Natural killer cell (primary cell): ENCODE measurements at regions not wholly inside any gene's neighbourhood (a gene's known extent, or its start where the extent isn't known, plus 50 kb on each side); places are given as distances from the start of the nearest gene placed in this dataset.

Experiments used
- ATAC-seq, 3 donors: fragments of 150-1000 bp in 2 of 3; fragments of 200-7000 bp in 1 of 3; cut with Tn5 transposase; 1 replicate in 1 of 3; 2 replicates in 2 of 3; pipeline ENCODE4 v1.10.0; 2021; ENCODE audit warnings: mild to moderate bottlenecking in 2 of 3, moderate library complexity in 2 of 3
- DNase-seq, 2 donors: peaks; one replicate each; pipeline versions ENCODE4 v3.0.0 to v3.0.0-alpha.2; 2013 to 2021; ENCODE audit warnings: mixed read lengths in 1 of 2
- H3K27ac ChIP-seq: one replicate; pipeline ENCODE4 v1.5.1; 2013; ENCODE audit warnings: mild to moderate bottlenecking, low read length
- H3K27me3 ChIP-seq: one replicate; pipeline ENCODE4 v1.6.1; 2013; ENCODE audit warnings: low read length; ENCODE audit not compliant: control insufficient read depth, insufficient read depth
- H3K36me3 ChIP-seq: one replicate; pipeline ENCODE4 v1.6.1; 2013; ENCODE audit warnings: low read length; ENCODE audit not compliant: control insufficient read depth, insufficient read depth
- H3K4me1 ChIP-seq: one replicate; pipeline ENCODE4 v1.6.1; 2013; ENCODE audit warnings: low read length; ENCODE audit not compliant: control insufficient read depth, insufficient read depth
- H3K4me3 ChIP-seq: one replicate; pipeline ENCODE4 v1.5.1; 2013; ENCODE audit warnings: low read length
- H3K9me3 ChIP-seq: one replicate; pipeline ENCODE4 v1.6.1; 2013; ENCODE audit warnings: low read length; ENCODE audit not compliant: control insufficient read depth, insufficient read depth
- H3K27ac Mint-ChIP-seq, 2 donors: one replicate each; pipeline ENCODE4 v1.8.0; 2022; ENCODE audit warnings: mild to moderate bottlenecking in 2 of 2, mixed read lengths in 2 of 2, moderate library complexity in 1 of 2
- H3K27me3 Mint-ChIP-seq, 2 donors: one replicate each; pipeline ENCODE4 v1.8.0; 2022; ENCODE audit warnings: low read depth in 2 of 2, mixed read lengths in 2 of 2
- H3K36me3 Mint-ChIP-seq: one replicate; pipeline ENCODE4 v1.8.0; 2022; ENCODE audit warnings: mixed read lengths
- H3K4me1 Mint-ChIP-seq, 2 donors: one replicate each; pipeline ENCODE4 v1.8.0; 2022; ENCODE audit warnings: mixed read lengths in 2 of 2
- H3K4me3 Mint-ChIP-seq: one replicate; pipeline ENCODE4 v1.8.0; 2022; ENCODE audit warnings: mild to moderate bottlenecking, moderate library complexity, mixed read lengths
- H3K9me3 Mint-ChIP-seq, 2 donors: one replicate each; pipeline ENCODE4 v1.8.0; 2022; ENCODE audit warnings: mixed read lengths in 2 of 2
- CTCF ChIP-seq: fragments of 200-600 bp; IDR thresholded peaks from one replicate; pipeline ENCODE4 v1.8.0; 2022; ENCODE audit warnings: antibody characterized with exemption
- WGBS: methylation state at CpG from one replicate; pipeline ENCODE4 v1.1.7; 2013; ENCODE audit warnings: missing lambda C conversion rate; ENCODE audit not compliant: insufficient coverage; 5-methylcytosine and 5-hydroxymethylcytosine counted together
- intact Hi-C: fragments of 100-400 bp; cut with micrococcal nuclease; formaldehyde crosslinking; loops from one replicate; pipeline ENCODE4 v1.14.2; 2022

DNA sequence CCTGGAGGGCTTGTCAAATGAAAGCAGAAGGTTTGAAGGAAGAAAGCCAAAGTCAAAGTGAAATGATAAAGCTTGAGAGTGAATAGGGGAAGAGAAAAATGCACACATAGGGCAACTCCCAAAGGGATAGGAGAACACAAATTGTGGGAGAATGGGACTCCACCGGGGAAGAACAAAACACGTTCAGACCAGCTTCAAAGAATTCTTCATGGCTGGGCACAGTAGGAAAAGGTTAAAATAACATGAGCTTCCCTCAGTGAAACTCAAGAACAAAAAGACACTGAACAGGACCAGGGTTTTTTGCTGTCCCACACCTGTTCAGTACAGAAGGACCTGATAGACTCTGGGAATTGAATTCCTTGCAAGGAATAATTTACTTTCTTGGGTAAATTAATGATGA, 123.1 kb upstream of the NCKAP5 start:
- intact Hi-C loops, result no loop called here
- Histone ChIP-seq H3K36me3 (no peaks in the 10 kb centered on the region), H3K9me3 (no peaks in the 10 kb centered on the region), H3K4me3 (no peak overlapping the region), H3K4me1 (no peaks in the 10 kb centered on the region), H3K27me3 (no peaks in the 10 kb centered on the region), H3K27ac (no peak overlapping the region)
- H3K4me3 Mint-ChIP-seq, result no peak overlapping the region
- H3K4me1 Mint-ChIP-seq, result no peaks in the 10 kb centered on the region
- peaks cover 3 to 5% of the 10 kb centered on the region in 2 donors for H3K9me3 Mint-ChIP-seq
- ATAC-seq, result no peak
- H3K36me3 Mint-ChIP-seq, result peaks cover 8% of the 10 kb centered on the region
- H3K27me3 Mint-ChIP-seq, result no peaks in the 10 kb centered on the region
- TF ChIP-seq CTCF, result no peak
- no peak for DNase-seq
- H3K27ac Mint-ChIP-seq, result no peak overlapping the region
- 64% methylated on average over 2 of the region's 2 CpGs for WGBS

- Mint-ChIP-seq H3K27ac (no peak overlapping the region), H3K36me3 (no peaks in the 10 kb centered on the region), H3K4me3 (no peak overlapping the region), H3K9me3 (peaks cover 6 to 13% of the 10 kb centered on the region in 2 donors), H3K27me3 (no peaks in the 10 kb centered on the region), H3K4me1 (no peaks in the 10 kb centered on the region)
- Histone ChIP-seq H3K27ac (no peak overlapping the region), H3K9me3 (no peaks in the 10 kb centered on the region), H3K4me1 (no peaks in the 10 kb centered on the region), H3K4me3 (no peak overlapping the region), H3K36me3 (no peaks in the 10 kb centered on the region), H3K27me3 (no peaks in the 10 kb centered on the region)
- 81% methylated on average over 1 of the region's 1 CpG for WGBS
- DNase-seq (no peak), ATAC-seq (no peak)
- no peak for TF ChIP-seq CTCF
- intact Hi-C loops, result no loop called here
Observed at GRCh38 chr2:133705287-133705686, 137.0 kb upstream of the NCKAP5 start.

DNA sequence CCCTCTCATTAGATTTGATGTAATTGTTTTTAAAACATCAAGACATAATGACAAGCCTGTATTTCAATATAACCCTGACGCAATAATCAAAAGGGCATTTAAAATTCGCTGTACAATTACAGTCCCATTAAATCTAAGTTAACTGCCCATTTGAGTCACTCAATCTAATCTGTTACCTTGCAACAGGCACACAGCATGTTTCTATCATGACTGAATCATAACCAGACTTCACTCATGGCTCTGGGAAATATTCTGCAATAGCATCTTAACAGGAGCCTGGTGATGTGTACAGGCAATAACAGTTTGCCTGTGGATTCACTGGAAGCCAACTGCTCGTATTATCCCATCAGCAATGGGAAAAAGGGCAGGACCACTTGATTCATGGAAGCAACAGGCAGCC, 142.3 kb upstream of the NCKAP5 start:
- Histone ChIP-seq H3K4me3 (no peak overlapping the region), H3K4me1 (no peaks in the 10 kb centered on the region), H3K27me3 (no peaks in the 10 kb centered on the region), H3K27ac (no peak overlapping the region), H3K36me3 (no peaks in the 10 kb centered on the region), H3K9me3 (no peaks in the 10 kb centered on the region)
- DNase-seq (no peak), ATAC-seq (no peak)
- Mint-ChIP-seq H3K4me3 (no peak overlapping the region), H3K36me3 (no peaks in the 10 kb centered on the region), H3K27me3 (peaks cover 0 to 2% of the 10 kb centered on the region in 2 donors), H3K9me3 (peaks cover 7 to 11% of the 10 kb centered on the region in 2 donors), H3K27ac (no peak overlapping the region), H3K4me1 (no peaks in the 10 kb centered on the region)
- 82% methylated on average over 3 of the region's 3 CpGs for WGBS
- intact Hi-C loops, result no loop called here
- no peak for TF ChIP-seq CTCF

DNA sequence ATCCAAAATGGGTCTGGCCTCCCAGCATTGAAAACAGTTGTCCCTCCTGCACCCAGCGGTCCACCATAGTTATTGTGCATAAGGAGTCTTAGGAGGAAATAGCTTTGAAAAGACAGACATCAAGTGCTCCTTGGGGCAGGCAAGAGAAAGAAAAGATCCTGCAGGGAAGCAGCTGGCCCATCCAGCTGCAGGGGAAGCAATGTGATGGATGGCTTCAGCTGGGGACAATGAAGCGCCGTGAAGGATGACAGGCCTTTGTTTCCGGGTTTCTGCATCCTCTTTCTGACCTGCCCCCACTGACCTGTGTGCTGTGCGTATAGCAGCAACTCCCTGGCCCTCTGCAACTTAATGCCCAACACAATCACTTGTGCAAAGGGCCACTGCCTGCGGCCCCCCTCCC, 142.9 kb upstream of the NCKAP5 start:
- Mint-ChIP-seq H3K36me3 (no peaks in the 10 kb centered on the region), H3K27me3 (peaks cover 0 to 2% of the 10 kb centered on the region in 2 donors), H3K4me1 (no peaks in the 10 kb centered on the region), H3K27ac (no peak overlapping the region), H3K4me3 (no peak overlapping the region), H3K9me3 (peaks cover 9 to 11% of the 10 kb centered on the region in 2 donors)
- Histone ChIP-seq H3K27me3 (no peaks in the 10 kb centered on the region), H3K9me3 (no peaks in the 10 kb centered on the region), H3K4me1 (no peaks in the 10 kb centered on the region), H3K4me3 (no peak overlapping the region), H3K36me3 (no peaks in the 10 kb centered on the region), H3K27ac (no peak overlapping the region)
- WGBS, result 54% methylated on average over 6 of the region's 6 CpGs
- TF ChIP-seq CTCF, result no peak
- DNase-seq, result no peak
- no peak for ATAC-seq
- intact Hi-C loops, result no loop called here
